HG02973 (cell line): ENCODE measurements at regions not wholly inside any gene's neighbourhood (a gene's known extent, or its start where the extent isn't known, plus 50 kb on each side); places are given as distances from the start of the nearest gene placed in this dataset.
A peak's percentile ranks its signal among the peaks of the same experiment; 100 is the strongest.
"Not testable (repeated sequence)": the region's sequence is repeated elsewhere in the genome, so short reads cannot be mapped to it uniquely, and the experiment has no call there.

ENCODE experiments used
- ATAC-seq: cut with Tn5 transposase; IDR thresholded peaks from one replicate; pipeline ENCODE4 v1.9.1; 2021; ENCODE audit warnings: moderate library complexity; ENCODE audit not compliant: unreplicated experiment

DNA sequence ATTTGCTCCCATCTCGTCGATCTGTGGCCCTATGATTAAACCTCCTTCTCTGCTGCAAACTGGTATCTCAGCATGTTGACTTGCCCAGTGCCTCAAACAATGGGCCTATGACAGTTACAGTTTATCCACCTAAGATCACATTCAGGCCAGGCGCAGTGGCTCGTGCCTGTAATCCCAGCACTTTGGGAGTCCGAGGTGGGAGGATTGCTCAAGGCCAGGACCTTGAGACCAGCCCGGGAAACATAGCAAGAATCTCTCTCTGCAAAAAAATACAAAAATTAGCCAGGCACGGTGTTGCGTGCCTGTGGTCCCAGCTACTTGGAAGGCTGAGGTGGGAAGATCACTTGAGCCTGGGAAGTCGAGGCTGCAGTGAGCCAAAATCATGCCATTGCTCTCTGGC, 79.8 kb upstream of the ADGRL1 start:
- not testable (repeated sequence) for ATAC-seq

DNA sequence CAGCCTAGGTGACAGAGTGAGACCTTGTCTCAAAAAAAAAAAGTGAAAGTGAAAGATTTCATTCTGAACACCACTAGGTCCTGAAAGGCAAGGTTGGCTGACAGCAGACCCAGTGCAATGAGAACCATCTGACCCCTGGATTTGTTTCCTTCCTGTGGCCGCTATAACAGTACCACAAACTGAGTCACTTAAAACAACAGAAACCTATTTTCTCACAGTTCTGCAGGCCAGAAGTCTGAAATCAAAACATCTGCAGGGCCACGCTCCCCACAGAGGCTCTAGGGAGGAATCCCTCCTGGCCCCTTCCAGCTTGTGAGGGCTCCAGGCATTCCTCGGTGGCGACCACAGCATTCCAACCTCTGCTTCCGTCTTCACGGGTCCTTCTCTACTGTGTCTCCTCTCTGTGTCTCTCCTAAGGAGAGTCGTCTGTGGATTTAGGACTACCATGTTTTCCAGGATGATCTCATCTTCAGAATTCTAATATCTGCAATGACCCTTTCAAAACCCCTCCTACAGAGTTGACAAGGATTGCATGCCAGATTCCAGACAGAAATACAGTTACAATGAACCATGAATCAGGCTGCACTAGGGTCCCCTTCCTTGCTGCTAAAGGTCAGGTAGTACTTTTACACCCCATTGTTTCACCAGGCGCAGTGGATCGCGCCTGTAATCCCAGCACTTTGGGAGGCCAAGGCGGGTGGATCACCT, 78.0 kb upstream of the ADGRL1 start:
- peak; percentile 77 for ATAC-seq

- not testable (repeated sequence) for ATAC-seq
These were observed 73.3 kb upstream of the ADGRL1 start for GRCh38 chr19:14279270-14279669.

- ATAC-seq = no peak
These were observed 71.6 kb upstream of the ADGRL1 start for GRCh38 chr19:14277608-14278007.

- not testable (repeated sequence) for ATAC-seq
These were observed 69.9 kb upstream of the ADGRL1 start for GRCh38 chr19:14275823-14276222.

GRCh38 chr19:14272623-14273022, 66.7 kb upstream of the ADGRL1 start:
- ATAC-seq = no peak

DNA sequence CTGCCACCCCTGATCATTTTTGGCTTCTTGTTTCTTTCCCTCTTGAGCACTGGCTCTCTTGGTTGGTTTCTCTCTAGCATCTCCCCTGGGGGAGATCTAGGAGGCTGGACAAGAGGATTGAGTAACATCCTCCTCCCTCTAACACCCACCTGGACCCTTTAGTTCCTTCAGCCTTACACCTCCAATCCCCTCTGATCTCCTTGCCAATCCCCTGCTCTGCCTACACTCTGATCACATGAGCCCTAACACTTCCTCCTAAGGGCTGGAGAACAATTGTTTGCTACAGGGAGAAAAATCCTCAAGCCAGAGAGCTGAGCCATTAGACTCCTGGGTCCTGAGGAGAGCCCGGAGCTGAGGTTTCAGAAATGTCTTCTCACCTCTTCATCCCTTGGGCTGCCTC, 65.9 kb upstream of the ADGRL1 start:
- no peak for ATAC-seq

GRCh38 chr19:14270557-14270956, 64.6 kb upstream of the ADGRL1 start:
- ATAC-seq = not testable (repeated sequence)

- no peak for ATAC-seq
These were observed 61.3 kb upstream of the ADGRL1 start for GRCh38 chr19:14267224-14267741.

- ATAC-seq = not testable (repeated sequence)
These were observed 60.2 kb upstream of the ADGRL1 start for GRCh38 chr19:14266208-14266607.

GRCh38 chr19:14265290-14266036, 59.5 kb upstream of the ADGRL1 start:
- no peak for ATAC-seq

GRCh38 chr19:14255902-14256649, 50.1 kb upstream of the ADGRL1 start:
- ATAC-seq = not testable (repeated sequence)
